HEK293 (cell line): ENCODE measurements at regions not wholly inside any gene's neighbourhood (a gene's known extent, or its start where the extent isn't known, plus 50 kb on each side); places are given as distances from the start of the nearest gene placed in this dataset.

Experiments used
- CTCF ChIA-PET: fragments of 350-600 bp; formaldehyde crosslinking; extraction: SDS; loops from one replicate; lab custom pipeline; 2021; ENCODE audit warnings: antibody characterized with exemption; lab: Yijun Ruan, JAX
- POLR2A ChIA-PET: fragments of 300-600 bp; formaldehyde crosslinking; extraction: SDS; loops from one replicate; lab custom pipeline; 2020; ENCODE audit warnings: antibody characterized with exemption, inconsistent platforms; lab: Yijun Ruan, JAX
- H3K27ac ChIP-seq: fragments of 200-500 bp; sonication (Bioruptor generic); 2 replicates; pipeline ENCODE4 v1.5.1; 2014; ENCODE audit warnings: low read depth, low read length, control low read depth, inconsistent platforms; ENCODE audit errors: extremely low read depth
- H3K36me3 ChIP-seq, 2 experiments: fragments of 200-500 bp in 1 of 2; sonication (Bioruptor generic) in 1 of 2; 1 replicate in 1 of 2; 2 replicates in 1 of 2; pipeline ENCODE4 v1.5.1; 2014 to 2017; ENCODE audit warnings: inconsistent platforms in 2 of 2, low read length in 2 of 2; ENCODE audit not compliant: control insufficient read depth in 2 of 2, insufficient read depth in 1 of 2
- H3K4me1 ChIP-seq: fragments of 200-500 bp; sonication (Bioruptor generic); 2 replicates; pipeline ENCODE4 v1.5.1; 2014; ENCODE audit warnings: mild to moderate bottlenecking, low read length, inconsistent platforms; ENCODE audit not compliant: control insufficient read depth, insufficient read depth
- H3K4me3 ChIP-seq: 2 replicates; pipeline ENCODE4 v1.5.1; 2011; ENCODE audit warnings: low read depth, mild to moderate bottlenecking, control low read depth, low read length, moderate library complexity
- H3K9me3 ChIP-seq: fragments of 200-500 bp; sonication (Bioruptor generic); 2 replicates; pipeline ENCODE4 v1.5.1; 2014; ENCODE audit warnings: low read depth, low read length, inconsistent platforms; ENCODE audit not compliant: control insufficient read depth, insufficient read depth
- IKZF3 ChIP-seq: fragments of 450-650 bp; IDR thresholded peaks from 2 replicates; pipeline ENCODE4 v1.5.0; 2018; ENCODE audit warnings: missing biosample characterization, mild to moderate bottlenecking, missing genetic modification characterization, moderate library complexity
- PBX3 ChIP-seq: sonication (generic); formaldehyde crosslinking; IDR thresholded peaks from 2 replicates; pipeline ENCODE4 v1.8.1; 2022; ENCODE audit warnings: mild to moderate bottlenecking, moderate library complexity, missing genetic modification reagents
- PRDM4 ChIP-seq: fragments of 450-650 bp; formaldehyde crosslinking; IDR thresholded peaks from 2 replicates; pipeline ENCODE4 v1.5.1; 2017; ENCODE audit warnings: missing biosample characterization, missing genetic modification characterization
- REPIN1 ChIP-seq: fragments of 450-650 bp; formaldehyde crosslinking; IDR thresholded peaks from 2 replicates; pipeline ENCODE4 v1.5.1; 2017; ENCODE audit warnings: missing biosample characterization, missing genetic modification characterization, low read depth
- ZBTB1 ChIP-seq: fragments of 450-650 bp; formaldehyde crosslinking; IDR thresholded peaks from 2 replicates; pipeline ENCODE4 v1.5.1; 2016; ENCODE audit warnings: missing biosample characterization, missing genetic modification characterization
- ZBTB20 ChIP-seq: fragments of 450-650 bp; formaldehyde crosslinking; IDR thresholded peaks from 2 replicates; pipeline ENCODE4 v1.5.1; 2016; ENCODE audit warnings: missing biosample characterization, missing genetic modification characterization
- ZNF146 ChIP-seq: fragments of 450-650 bp; formaldehyde crosslinking; IDR thresholded peaks from 2 replicates; pipeline ENCODE4 v1.5.1; 2016; ENCODE audit warnings: missing biosample characterization, missing genetic modification characterization
- ZNF155 ChIP-seq: fragments of 450-650 bp; formaldehyde crosslinking; IDR thresholded peaks from 2 replicates; pipeline ENCODE4 v1.5.1; 2016; ENCODE audit warnings: missing biosample characterization, missing genetic modification characterization
- ZNF26 ChIP-seq: fragments of 450-650 bp; formaldehyde crosslinking; IDR thresholded peaks from 2 replicates; pipeline ENCODE4 v1.5.1; 2016; ENCODE audit warnings: missing biosample characterization, missing genetic modification characterization
- ZNF433 ChIP-seq: fragments of 450-650 bp; formaldehyde crosslinking; IDR thresholded peaks from 2 replicates; pipeline ENCODE4 v1.5.1; 2016; ENCODE audit warnings: missing biosample characterization, missing genetic modification characterization, low read depth
- ZNF48 ChIP-seq: fragments of 450-650 bp; formaldehyde crosslinking; IDR thresholded peaks from 2 replicates; pipeline ENCODE4 v1.5.1; 2016; ENCODE audit warnings: missing biosample characterization, missing genetic modification characterization
- ZNF558 ChIP-seq: fragments of 450-650 bp; formaldehyde crosslinking; IDR thresholded peaks from 2 replicates; pipeline ENCODE4 v1.5.1; 2016; ENCODE audit warnings: missing biosample characterization, missing genetic modification characterization
- ZNF561 ChIP-seq: fragments of 450-650 bp; IDR thresholded peaks from 2 replicates; pipeline ENCODE4 v1.5.1; 2018; ENCODE audit warnings: missing biosample characterization, missing genetic modification characterization, borderline replicate concordance
- ZNF639 ChIP-seq: fragments of 450-650 bp; formaldehyde crosslinking; IDR thresholded peaks from 2 replicates; pipeline ENCODE4 v1.5.1; 2016; ENCODE audit warnings: missing biosample characterization, missing genetic modification characterization
- TF ChIP-seq, protein P1 (sequence below): fragments of 450-650 bp; formaldehyde crosslinking; IDR thresholded peaks from 2 replicates; pipeline ENCODE4 v1.5.0; 2017; ENCODE audit warnings: missing biosample characterization, missing genetic modification characterization, borderline replicate concordance
- TF ChIP-seq, protein P2 (sequence below): fragments of 450-650 bp; formaldehyde crosslinking; IDR thresholded peaks from 2 replicates; pipeline ENCODE4 v1.5.1; 2017; ENCODE audit warnings: missing biosample characterization, missing genetic modification characterization

DNA sequence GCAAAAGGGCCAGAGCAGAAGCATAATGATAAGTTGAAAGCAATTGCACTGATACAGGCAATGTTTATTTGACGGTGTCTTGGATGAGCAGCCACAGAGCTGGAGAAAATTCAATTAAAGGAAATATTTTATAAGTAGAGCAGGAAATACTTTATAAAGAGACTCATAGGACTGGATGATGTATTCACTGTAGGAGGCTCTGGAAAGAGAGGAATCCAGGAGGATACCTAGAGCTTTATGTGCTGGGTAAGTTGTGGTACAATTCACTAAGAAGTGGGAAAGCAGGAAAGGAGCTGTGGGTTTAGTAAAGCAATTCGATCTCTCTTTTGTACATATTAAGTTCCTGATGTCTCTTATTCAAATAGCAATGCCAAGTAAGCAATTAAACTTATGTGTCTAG, 86.3 kb downstream of the C6orf118 start:
- ChIA-PET POLR2A (no interaction called here), CTCF (interaction anchor here (1.1 kb wide), 2 partner anchors 8 to 10 kb away, joined by 3 to 4 read pairs; no protein-coding TSS in a partner anchor)
- H3K36me3 ChIP-seq = no peaks in the 10 kb centered on the region
- no peak overlapping the region for H3K4me3 ChIP-seq
- H3K9me3 ChIP-seq = no peaks in the 10 kb centered on the region
- no peaks in the 10 kb centered on the region for H3K4me1 ChIP-seq
- no peak overlapping the region for H3K27ac ChIP-seq
- no peak for TF ChIP-seq PBX3 (CRISPR knock-in tag)
- no peak for TF ChIP-seq ZBTB20
- TF ChIP-seq, protein P1, sequence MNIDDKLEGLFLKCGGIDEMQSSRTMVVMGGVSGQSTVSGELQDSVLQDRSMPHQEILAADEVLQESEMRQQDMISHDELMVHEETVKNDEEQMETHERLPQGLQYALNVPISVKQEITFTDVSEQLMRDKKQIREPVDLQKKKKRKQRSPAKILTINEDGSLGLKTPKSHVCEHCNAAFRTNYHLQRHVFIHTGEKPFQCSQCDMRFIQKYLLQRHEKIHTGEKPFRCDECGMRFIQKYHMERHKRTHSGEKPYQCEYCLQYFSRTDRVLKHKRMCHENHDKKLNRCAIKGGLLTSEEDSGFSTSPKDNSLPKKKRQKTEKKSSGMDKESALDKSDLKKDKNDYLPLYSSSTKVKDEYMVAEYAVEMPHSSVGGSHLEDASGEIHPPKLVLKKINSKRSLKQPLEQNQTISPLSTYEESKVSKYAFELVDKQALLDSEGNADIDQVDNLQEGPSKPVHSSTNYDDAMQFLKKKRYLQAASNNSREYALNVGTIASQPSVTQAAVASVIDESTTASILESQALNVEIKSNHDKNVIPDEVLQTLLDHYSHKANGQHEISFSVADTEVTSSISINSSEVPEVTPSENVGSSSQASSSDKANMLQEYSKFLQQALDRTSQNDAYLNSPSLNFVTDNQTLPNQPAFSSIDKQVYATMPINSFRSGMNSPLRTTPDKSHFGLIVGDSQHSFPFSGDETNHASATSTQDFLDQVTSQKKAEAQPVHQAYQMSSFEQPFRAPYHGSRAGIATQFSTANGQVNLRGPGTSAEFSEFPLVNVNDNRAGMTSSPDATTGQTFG (tag by site-specific recombination) = no peak
- TF ChIP-seq ZBTB1 = no peak
- no peak for TF ChIP-seq ZNF561 (tag by site-specific recombination)
- no peak for TF ChIP-seq ZNF48
- TF ChIP-seq ZNF26 (tag by site-specific recombination) = no peak
- no peak for TF ChIP-seq ZNF146 (tag by site-specific recombination)
- TF ChIP-seq PRDM4 (tag by site-specific recombination) = no peak
- no peak for TF ChIP-seq ZNF433 (tag by site-specific recombination)
- TF ChIP-seq ZNF558 = no peak
- no peak for TF ChIP-seq ZNF155
- TF ChIP-seq IKZF3 (tag by site-specific recombination) = no peak
- TF ChIP-seq REPIN1 = no peak
- no peak for TF ChIP-seq ZNF639 (tag by site-specific recombination)
- TF ChIP-seq, protein P2, sequence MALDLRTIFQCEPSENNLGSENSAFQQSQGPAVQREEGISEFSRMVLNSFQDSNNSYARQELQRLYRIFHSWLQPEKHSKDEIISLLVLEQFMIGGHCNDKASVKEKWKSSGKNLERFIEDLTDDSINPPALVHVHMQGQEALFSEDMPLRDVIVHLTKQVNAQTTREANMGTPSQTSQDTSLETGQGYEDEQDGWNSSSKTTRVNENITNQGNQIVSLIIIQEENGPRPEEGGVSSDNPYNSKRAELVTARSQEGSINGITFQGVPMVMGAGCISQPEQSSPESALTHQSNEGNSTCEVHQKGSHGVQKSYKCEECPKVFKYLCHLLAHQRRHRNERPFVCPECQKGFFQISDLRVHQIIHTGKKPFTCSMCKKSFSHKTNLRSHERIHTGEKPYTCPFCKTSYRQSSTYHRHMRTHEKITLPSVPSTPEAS (tag by site-specific recombination) = no peak
